T1000 (cell line): ENCODE measurements at regions not wholly inside any gene's neighbourhood (a gene's known extent, or its start where the extent isn't known, plus 50 kb on each side); places are given as distances from the start of the nearest gene placed in this dataset.
"Not testable (repeated sequence)": the region's sequence is repeated elsewhere in the genome, so short reads cannot be mapped to it uniquely, and the experiment has no call there.

Source experiments
- DNase-seq: peaks from one replicate; lab custom pipeline; 2025; ENCODE audit warnings: mixed read lengths; lab: John Stamatoyannopoulos, UW

DNA sequence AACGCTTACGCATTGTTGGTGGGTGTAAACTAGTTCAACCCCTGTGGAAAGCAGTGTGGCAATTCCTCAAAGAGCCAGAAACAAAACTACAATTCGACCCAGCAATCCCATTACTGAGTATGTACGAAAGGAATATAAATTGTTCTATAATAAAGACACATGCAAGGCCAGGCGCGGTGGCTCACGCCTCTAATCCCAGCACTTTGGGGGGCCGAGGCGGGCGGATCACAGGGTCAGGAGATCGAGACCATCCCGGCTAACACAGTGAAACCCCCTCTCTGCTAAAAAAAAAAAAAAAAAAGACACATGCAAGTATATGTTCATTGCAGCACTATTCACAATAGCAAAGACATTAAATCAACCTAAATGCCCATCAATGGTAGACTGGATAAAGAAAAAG, 217.6 kb upstream of the ISL1 start:
- DNase-seq: not testable (repeated sequence)

DNA sequence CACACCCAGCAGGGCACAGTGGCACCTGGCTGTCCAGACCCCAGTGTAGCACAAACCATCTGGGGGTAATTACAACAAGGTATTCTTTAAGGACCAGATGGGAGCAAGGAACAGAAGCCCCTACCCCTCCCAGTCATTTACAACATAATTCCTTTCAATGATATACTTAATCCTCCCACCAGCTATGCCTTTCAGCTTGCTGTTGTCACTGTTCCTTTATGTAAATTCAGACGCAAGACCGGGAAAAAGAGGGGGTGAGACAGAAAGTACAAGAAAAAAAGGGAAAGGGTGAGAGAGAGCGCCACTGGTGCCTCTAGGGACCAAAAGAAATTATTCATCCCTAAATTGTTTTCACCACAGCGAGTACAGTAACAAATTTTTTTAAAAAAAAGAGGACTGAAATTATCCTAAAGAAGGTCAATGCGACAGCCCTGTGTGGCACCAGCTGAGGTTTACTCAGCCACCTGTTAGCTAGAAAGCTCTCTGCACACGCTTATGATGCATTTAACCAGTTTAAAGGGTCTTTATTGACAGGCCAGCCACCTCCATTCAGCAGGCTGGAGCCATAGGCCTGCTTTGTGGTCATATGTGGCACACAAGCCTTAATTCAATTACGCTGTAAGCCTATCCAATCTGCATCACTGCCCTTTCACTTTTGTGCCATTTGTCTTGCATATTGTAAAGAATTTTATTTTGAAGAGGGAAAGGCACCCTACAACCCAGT, 210.2 kb upstream of the ISL1 start:
- no peak for DNase-seq

- DNase-seq: no peak
Measured at GRCh38 chr5:51181208-51181894, 201.9 kb upstream of the ISL1 start.

DNA sequence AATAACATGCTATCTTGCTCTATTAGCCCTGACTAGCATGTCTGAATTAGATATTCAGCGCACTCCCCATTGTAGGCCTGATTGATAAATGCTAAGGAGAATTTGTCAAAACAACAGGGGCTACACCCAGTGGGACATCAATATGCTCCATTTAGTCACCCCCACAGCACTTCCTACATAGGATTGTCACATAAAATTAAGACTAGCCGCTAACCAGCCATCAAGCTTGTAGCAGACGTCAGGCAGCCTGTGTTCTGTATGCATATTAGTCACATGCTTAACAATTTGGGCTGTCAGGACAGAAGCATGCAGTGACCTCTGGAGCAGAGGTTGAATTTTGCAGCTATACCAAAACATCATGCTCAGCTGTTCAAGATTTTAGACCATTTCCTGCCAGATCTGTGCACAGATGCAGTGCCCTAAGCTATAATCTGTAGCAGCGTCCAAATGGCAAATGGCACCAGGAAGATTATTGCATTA, 197.4 kb upstream of the ISL1 start:
- DNase-seq: no peak

GRCh38 chr5:51188001-51188591, 195.2 kb upstream of the ISL1 start:
- DNase-seq: no peak

DNA sequence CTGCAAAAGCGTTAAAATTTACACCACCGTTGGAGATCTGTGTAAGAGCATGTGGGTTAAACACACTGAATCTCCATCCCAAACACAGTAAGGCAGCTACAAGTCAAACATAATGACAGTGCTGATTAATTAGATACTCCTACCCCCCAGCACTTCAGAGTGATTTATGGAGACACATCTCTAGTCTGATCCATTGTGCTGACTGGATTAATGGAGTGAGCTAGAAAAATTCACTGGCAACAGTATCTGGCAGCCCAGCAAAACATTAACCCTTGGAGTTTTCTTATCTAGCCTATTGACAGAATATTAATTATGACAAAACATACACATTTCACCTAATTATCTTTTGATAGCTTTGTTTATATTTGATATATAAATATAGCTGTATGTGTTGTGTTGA, 188.6 kb upstream of the ISL1 start:
- no peak for DNase-seq

- no peak for DNase-seq
Measured at GRCh38 chr5:51201024-51201423, 182.2 kb upstream of the ISL1 start.

DNA sequence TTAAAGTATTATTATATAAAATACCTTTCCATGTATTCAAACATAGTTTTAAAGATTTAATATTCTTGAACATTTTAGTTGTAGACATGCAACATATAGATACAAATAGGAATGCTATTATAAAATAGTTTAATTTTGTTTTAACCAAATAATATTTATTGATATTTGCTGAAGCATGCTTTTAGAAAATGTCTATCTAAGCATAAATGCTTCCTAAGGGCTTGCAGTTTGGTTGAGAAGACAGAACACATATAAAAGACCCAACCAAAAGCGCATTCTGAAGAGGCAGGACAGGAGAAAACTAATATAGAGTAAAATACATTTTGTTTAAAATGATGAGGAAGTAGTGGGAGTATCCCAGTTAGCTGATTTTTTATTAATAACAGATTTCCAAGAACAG, 181.5 kb upstream of the ISL1 start:
- DNase-seq: no peak

DNA sequence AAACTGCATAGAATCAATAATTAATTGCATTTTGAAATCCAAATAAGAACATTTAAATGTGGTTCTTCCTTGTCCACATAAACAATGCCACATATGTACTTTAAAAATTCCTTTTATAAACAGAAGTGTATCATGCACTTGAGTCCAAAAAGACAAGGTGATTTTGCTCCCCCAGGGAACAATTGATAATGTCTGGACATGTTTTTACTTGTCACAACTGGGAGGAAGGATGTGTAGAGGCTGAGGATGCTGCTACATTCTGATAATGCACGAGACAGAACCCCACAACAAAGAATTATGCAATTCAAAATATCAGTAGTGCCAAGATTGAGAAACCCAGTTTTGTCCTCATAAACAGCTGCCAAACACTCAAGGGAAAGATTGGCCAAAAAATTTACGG, 181.1 kb upstream of the ISL1 start:
- DNase-seq: no peak

DNA sequence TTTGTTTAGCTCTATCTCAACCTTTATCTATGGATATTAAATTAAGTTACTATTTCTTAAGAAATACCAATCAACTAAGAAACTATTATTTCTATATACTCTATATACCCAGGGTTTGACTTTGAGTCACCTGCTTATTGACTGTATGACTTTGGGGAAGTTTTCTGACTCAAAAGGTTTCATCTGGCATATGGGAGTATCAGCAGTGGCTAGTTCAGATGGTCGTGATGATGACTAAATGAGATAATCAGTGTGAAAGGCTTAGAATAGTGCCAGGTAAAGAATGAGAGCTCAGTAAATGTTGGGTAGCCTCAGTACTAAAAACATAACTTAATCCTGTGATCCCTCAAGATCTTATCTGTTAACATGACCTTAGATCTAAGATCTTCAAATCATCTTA, 179.7 kb upstream of the ISL1 start:
- no peak for DNase-seq

GRCh38 chr5:51208296-51208695, 175.0 kb upstream of the ISL1 start:
- DNase-seq: no peak

DNA sequence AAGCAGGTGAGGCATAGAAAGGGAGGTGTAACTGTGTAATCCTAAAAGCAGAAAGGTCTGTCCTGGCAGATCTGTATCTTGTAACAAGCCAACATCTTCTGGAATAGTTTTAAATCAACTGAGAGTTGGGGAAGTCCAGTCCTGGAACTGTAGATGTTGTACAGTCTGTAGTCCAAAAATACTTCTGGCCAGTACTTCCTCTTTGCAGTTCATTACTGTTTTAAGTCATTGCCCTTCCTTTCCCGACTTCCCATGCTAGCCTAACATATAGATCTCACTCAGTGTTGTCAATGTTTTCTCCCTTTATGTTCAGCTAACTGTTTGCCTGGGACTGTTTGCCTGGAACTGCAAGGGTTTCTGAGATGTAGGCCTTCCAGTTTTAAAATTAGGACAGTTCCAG, 168.5 kb upstream of the ISL1 start:
- DNase-seq: no peak

DNA sequence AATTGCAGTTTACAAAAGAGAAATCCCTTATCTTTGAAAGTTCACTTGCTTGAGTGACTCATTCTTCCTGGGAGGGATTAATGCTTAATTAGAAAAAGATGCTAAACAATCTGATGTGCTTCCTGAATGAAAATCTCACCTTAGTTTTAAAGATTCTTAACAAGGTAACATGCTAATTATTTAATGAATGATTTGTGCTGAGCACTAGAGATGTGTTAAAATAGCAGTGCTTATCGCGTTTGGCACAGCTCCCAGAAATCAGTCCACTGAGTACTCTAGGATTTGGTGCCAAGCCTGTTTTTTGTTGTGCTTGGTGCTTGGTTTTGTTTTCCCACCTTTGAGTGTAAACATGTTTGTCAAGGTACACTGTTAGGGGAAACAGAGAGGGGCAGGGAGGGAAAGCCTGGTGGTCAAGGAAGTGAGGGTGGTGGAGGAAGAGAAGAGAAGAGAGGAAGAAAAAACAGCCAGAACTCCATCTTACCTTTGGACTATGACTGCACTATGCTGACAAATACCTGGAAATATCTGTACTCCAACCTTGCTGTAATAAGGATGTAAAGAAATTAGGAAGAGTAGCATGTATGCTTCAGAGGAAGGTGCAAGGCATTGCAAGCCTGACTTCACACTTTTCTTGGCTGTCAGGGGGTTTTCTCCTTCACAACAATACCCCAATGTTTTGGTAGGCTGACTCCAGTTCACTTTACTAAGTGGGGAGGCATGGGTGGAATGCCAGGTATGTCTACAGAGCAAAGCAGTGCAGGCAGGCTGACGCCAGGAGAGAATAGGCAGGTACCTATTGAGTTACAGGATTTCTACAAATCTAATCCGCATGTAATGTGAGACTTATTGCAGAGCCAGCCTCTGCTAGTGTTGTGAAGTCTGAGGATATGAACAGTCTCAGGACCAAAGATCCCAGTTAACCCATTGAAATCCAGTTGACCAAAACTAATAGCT, 157.2 kb upstream of the ISL1 start:
- no peak for DNase-seq

DNA sequence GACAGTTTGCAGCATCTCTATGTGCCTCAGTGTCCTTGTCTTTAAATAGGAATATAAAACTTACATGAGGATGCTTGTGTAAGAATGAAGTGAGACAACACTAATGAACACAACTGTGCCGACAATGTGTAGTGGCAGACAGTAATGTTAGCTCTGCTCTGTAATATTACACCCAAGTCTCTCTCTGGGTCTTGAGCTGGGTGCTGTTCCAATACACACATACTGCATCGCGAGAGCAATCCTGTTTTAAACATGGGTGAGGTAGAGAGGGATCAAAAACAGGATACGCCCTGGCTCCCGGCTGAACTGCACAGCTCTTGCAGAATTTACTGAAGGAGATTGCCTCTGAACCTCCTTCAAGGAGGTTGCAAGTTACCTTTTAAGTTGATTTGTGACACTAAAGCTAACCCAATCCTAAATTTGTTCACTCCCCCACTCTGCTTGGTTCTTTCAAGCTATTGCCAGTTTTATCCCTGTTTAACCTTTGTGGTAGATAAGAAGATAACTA, 155.2 kb upstream of the ISL1 start:
- DNase-seq: no peak

DNA sequence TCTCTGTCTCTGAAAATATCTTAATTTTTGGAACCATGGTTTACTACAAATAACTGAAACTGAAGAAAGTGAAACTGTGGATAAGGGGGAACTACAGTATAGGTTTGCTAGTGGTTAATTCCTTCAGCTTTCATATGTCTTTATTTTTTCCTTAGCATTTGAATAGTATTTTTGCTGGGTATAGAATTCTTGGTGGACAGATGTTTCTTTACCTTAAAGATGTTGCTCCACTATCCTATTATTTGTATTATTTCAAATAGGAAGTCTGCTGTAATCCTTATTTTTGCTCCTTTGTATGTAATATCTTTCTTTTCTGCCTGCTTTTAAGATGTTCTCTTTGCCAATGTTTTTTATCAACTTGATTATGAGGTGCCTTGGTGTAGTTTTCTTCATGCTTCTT, 152.9 kb upstream of the ISL1 start:
- DNase-seq: no peak

DNA sequence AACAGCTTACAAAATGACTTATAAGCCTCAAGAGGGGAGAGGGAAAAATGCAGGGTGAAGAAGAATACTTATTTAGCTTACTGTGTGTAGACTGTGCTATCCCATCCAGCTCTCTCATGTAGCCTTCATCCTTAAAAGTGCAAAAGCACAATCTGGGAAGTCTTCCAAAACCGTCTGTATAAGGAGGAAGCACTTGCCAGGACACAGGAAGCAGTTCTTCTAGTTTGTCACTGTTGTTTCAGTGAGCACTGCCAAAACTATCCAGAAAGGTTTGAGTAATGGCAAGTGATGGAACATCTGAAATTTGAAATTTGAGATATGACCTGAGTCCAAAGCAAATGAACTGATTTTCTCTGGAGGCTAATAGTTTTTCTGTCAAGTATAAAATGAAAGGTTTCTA, 140.8 kb upstream of the ISL1 start:
- no peak for DNase-seq

DNA sequence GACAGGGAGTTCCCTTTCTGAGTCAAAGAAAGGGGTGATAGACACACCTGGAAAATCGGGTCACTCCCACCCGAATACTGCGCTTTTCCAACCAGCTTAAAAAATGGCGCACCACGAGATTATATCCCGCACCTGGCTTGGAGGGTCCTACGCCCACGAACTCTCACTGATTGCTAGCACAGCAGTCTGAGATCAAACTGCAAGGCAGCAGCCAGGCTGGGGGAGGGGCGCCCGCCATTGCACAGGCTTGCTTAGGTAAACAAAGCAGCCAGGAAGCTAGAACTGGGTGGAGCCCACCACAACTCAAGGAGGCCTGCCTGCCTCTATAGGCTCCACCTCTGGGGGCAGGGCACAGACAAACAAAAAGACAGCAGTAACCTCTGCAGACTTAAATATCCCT, 132.3 kb upstream of the ISL1 start:
- not testable (repeated sequence) for DNase-seq

DNA sequence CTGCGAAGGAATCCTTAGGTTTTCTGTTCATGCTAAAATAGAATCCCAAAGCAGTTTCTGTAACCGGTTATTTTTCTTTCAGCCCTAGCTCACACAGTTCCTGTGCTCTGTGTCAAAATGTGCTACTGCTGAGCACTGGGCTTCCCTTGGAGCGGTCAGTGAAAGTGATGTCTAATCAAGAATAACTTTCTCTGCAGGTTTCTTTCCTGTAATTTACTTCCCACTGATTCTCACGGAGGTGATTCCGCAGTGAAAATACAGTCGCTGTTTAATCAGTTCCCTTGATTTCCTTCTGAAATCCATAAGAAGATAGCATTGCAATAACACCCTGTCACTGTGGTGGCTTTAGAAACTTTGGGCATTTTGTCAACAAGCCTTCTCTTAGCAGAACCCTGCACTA, 112.0 kb upstream of the ISL1 start:
- DNase-seq: no peak

GRCh38 chr5:51273021-51273420, 110.2 kb upstream of the ISL1 start:
- no peak for DNase-seq

- DNase-seq: no peak
Measured at GRCh38 chr5:51273871-51274270, 109.4 kb upstream of the ISL1 start.

GRCh38 chr5:51275428-51275827, 107.8 kb upstream of the ISL1 start:
- DNase-seq: no peak

DNA sequence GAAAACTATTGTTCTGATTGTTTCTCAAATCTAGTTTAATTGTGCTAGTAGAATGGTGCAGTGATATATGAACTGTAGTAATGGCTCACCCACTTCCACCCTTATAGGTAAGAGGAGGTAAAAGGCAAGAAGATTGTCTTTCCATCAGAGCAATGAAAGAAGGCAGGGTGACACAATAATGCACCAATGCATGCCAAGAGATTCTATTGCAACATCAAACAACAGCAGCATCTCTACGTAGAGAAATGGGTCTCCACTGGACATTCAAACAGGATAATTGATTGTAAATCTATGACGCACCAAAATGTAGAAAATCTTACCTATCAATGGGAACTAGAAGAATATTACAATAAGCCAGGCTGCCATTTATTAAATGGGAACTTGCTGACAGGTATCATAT, 107.0 kb upstream of the ISL1 start:
- no peak for DNase-seq
